ENCODE measurements at regions not wholly inside any gene's neighbourhood (a gene's known extent, or its start where the extent isn't known, plus 50 kb on each side); places are given as distances from the start of the nearest gene placed in this dataset.

- 68 to 86% (median 82%) methylated on average over 2 of the region's 2 CpGs for WGBS, 5 donors
- Histone ChIP-seq H3K4me1 (no peaks in the 10 kb centered on the region), H3K27ac (no peak overlapping the region), H3K27me3 (replicated peaks in 1 of 7) (no peaks in the 10 kb centered on the region), H3K4me3 (no peak overlapping the region), H3K36me3 (no peaks in the 10 kb centered on the region), H3K9me3 (peaks cover 0 to 16% (median 0%) of the 10 kb centered on the region in 8 donors)
- intact Hi-C loops (cut with DNase I; ENCODE audit: low total_unique reads): no loop called here
- TF ChIP-seq POLR2AphosphoS5 (IDR thresholded peaks at IDR 0.05) (no peak), POLR2A (IDR thresholded peaks at IDR 0.05) (no peak)
- no peak for DNase-seq
Observed at GRCh38 chr5:175021321-175021720, 296.9 kb downstream of the MSX2 start.

- WGBS, 5 donors: 62 to 77% (median 67%) methylated on average over 5 of the region's 5 CpGs
- Histone ChIP-seq H3K27ac (no peak overlapping the region), H3K9me3 (peaks cover 0 to 7% (median 0%) of the 10 kb centered on the region in 8 donors), H3K4me1 (no peaks in the 10 kb centered on the region), H3K36me3 (no peaks in the 10 kb centered on the region), H3K4me3 (no peak overlapping the region), H3K27me3 (replicated peaks in 1 of 7) (no peaks in the 10 kb centered on the region)
- no peak for DNase-seq
- TF ChIP-seq POLR2AphosphoS5 (IDR thresholded peaks at IDR 0.05) (no peak), CTCF (IDR thresholded peaks at IDR 0.05 in 8 of 11, conservative IDR thresholded peaks at IDR 0.05 in 3 of 11) (no peak), POLR2A (IDR thresholded peaks at IDR 0.05) (no peak)
- intact Hi-C loops (cut with DNase I; ENCODE audit: low total_unique reads): no loop called here
Observed at GRCh38 chr5:175015028-175015685, 290.8 kb downstream of the MSX2 start.

GRCh38 chr5:175013251-175013650, 288.9 kb downstream of the MSX2 start:
- no peaks in the 10 kb centered on the region for H3K4me1 ChIP-seq
- H3K9me3 ChIP-seq: peaks cover 0 to 12% (median 0%) of the 10 kb centered on the region in 8 donors
- no peak for DNase-seq
- H3K27me3 ChIP-seq (replicated peaks in 1 of 7): no peaks in the 10 kb centered on the region
- intact Hi-C loops (cut with DNase I; ENCODE audit: low total_unique reads): no loop called here
- H3K4me3 ChIP-seq: no peak overlapping the region
- no peaks in the 10 kb centered on the region for H3K36me3 ChIP-seq
- no peak for TF ChIP-seq CTCF (IDR thresholded peaks at IDR 0.05 in 8 of 11, conservative IDR thresholded peaks at IDR 0.05 in 3 of 11)
- no peak for TF ChIP-seq POLR2A (IDR thresholded peaks at IDR 0.05)
- no peak for TF ChIP-seq POLR2AphosphoS5 (IDR thresholded peaks at IDR 0.05)
- 73 to 81% (median 75%) methylated on average over 4 of the region's 4 CpGs for WGBS, 5 donors
- no peak overlapping the region for H3K27ac ChIP-seq

GRCh38 chr5:175012267-175012666, 287.9 kb downstream of the MSX2 start:
- Histone ChIP-seq H3K27me3 (replicated peaks in 1 of 7) (no peaks in the 10 kb centered on the region), H3K9me3 (peaks cover 0 to 12% (median 0%) of the 10 kb centered on the region in 8 donors), H3K36me3 (no peaks in the 10 kb centered on the region), H3K4me1 (no peaks in the 10 kb centered on the region), H3K4me3 (no peak overlapping the region), H3K27ac (no peak overlapping the region)
- intact Hi-C loops (cut with DNase I; ENCODE audit: low total_unique reads): no loop called here
- DNase-seq: no peak
- TF ChIP-seq POLR2AphosphoS5 (IDR thresholded peaks at IDR 0.05) (no peak), CTCF (IDR thresholded peaks at IDR 0.05 in 8 of 11, conservative IDR thresholded peaks at IDR 0.05 in 3 of 11) (no peak), POLR2A (IDR thresholded peaks at IDR 0.05) (no peak)
- WGBS, 5 donors: 67 to 81% (median 69%) methylated on average over 8 of the region's 8 CpGs

All from spleen (tissue), 11 donors.